Neural cell (in vitro differentiated cells): ENCODE measurements at regions not wholly inside any gene's neighbourhood (a gene's known extent, or its start where the extent isn't known, plus 50 kb on each side); places are given as distances from the start of the nearest gene placed in this dataset.

ENCODE experiments used
- H2AFZ ChIP-seq: fragments of 200-600, 300-800 bp; sonication (generic), shearing (Covaris generic); 2 replicates; pipeline ENCODE4 v1.6.0; 2014; ENCODE audit warnings: low read depth, mild to moderate bottlenecking, antibody characterized with exemption, low read length, moderate library complexity
- H3F3A ChIP-seq: fragments of 200-600 bp; shearing (Covaris generic); 2 replicates; pipeline ENCODE4 v1.6.1; 2016; ENCODE audit warnings: mild to moderate bottlenecking, moderate library complexity, mixed read lengths, antibody characterized with exemption, low read length; ENCODE audit not compliant: insufficient read depth, poor library complexity, severe bottlenecking
- H3K27ac ChIP-seq: fragments of 200-600, 300-800 bp; sonication (generic), shearing (Covaris generic); 2 replicates; pipeline ENCODE4 v1.5.1; 2014; ENCODE audit warnings: mild to moderate bottlenecking, low read length, moderate library complexity
- H3K27me3 ChIP-seq: fragments of 300-800, 200-600 bp; sonication (generic), shearing (Covaris generic); 2 replicates; pipeline ENCODE4 v1.6.0; 2014; ENCODE audit warnings: mild to moderate bottlenecking, low read depth, low read length, moderate library complexity; ENCODE audit not compliant: insufficient read depth
- H3K36me3 ChIP-seq: fragments of 300-800, 200-600 bp; sonication (generic), shearing (Covaris generic); 2 replicates; pipeline ENCODE4 v1.5.1; 2014; ENCODE audit warnings: mild to moderate bottlenecking, antibody characterized with exemption, low read length, moderate library complexity; ENCODE audit not compliant: insufficient read depth
- H3K4me2 ChIP-seq: fragments of 300-800, 200-600 bp; sonication (generic), shearing (Covaris generic); 2 replicates; pipeline ENCODE4 v1.6.0; 2014; ENCODE audit warnings: mild to moderate bottlenecking, low read length
- H3K4me3 ChIP-seq: fragments of 300-800, 200-600 bp; sonication (generic), shearing (Covaris generic); 2 replicates; pipeline ENCODE4 v1.5.1; 2014; ENCODE audit warnings: mild to moderate bottlenecking, low read length, moderate library complexity
- H3K79me2 ChIP-seq: fragments of 200-600 bp; shearing (Covaris generic); replicated peaks from 2 replicates; pipeline ENCODE4 v1.6.0; 2014; ENCODE audit warnings: mild to moderate bottlenecking, low read length, moderate library complexity; ENCODE audit not compliant: insufficient read depth
- H3K9ac ChIP-seq: fragments of 300-800, 200-600 bp; sonication (generic), shearing (Covaris generic); 2 replicates; pipeline ENCODE4 v1.6.1; 2016; ENCODE audit warnings: mild to moderate bottlenecking, low read length, mixed read lengths
- H3K9me2 ChIP-seq: fragments of 200-600 bp; shearing (Covaris generic); 2 replicates; pipeline ENCODE4 v1.6.1; 2016; ENCODE audit warnings: mild to moderate bottlenecking, low read length, mixed read lengths; ENCODE audit not compliant: insufficient read depth
- H3K9me3 ChIP-seq: fragments of 200-600, 300-800 bp; sonication (generic), shearing (Covaris generic); 2 replicates; pipeline ENCODE4 v1.6.1; 2016; ENCODE audit warnings: mild to moderate bottlenecking, mixed run types, low read length, moderate library complexity, mixed read lengths
- H4K20me1 ChIP-seq: fragments of 200-600 bp; shearing (Covaris generic); 2 replicates; pipeline ENCODE4 v1.6.1; 2016; ENCODE audit warnings: mild to moderate bottlenecking, mixed run types; ENCODE audit not compliant: insufficient read depth
- EP300 ChIP-seq: fragments of 450-650 bp; conservative IDR thresholded peaks from 2 replicates; pipeline ENCODE4 v1.6.1; 2014; ENCODE audit warnings: antibody characterized with exemption, mild to moderate bottlenecking, moderate library complexity; ENCODE audit not compliant: poor library complexity, severe bottlenecking
- EZH2 ChIP-seq: fragments of 200-600, 300-800 bp; shearing (Covaris generic), sonication (generic); IDR thresholded peaks from 2 replicates; pipeline ENCODE4 v1.6.1; 2014; ENCODE audit warnings: antibody characterized with exemption, low read length, borderline replicate concordance, mild to moderate bottlenecking; ENCODE audit not compliant: insufficient read depth, poor library complexity, severe bottlenecking
- MXI1 ChIP-seq: fragments of 450-650 bp; conservative IDR thresholded peaks from 2 replicates; pipeline ENCODE4 v1.6.1; 2014; ENCODE audit warnings: antibody characterized with exemption, mild to moderate bottlenecking; ENCODE audit not compliant: poor library complexity, severe bottlenecking
- POLR2AphosphoS5 ChIP-seq: IDR thresholded peaks from 2 replicates; pipeline ENCODE4 v1.6.1; 2012
- RAD21 ChIP-seq: fragments of 450-650 bp; conservative IDR thresholded peaks from 2 replicates; pipeline ENCODE4 v1.6.1; 2014; ENCODE audit warnings: antibody characterized with exemption, mild to moderate bottlenecking, moderate library complexity
- SMC3 ChIP-seq: fragments of 450-650 bp; conservative IDR thresholded peaks from 2 replicates; pipeline ENCODE4 v1.6.1; 2014; ENCODE audit warnings: antibody characterized with exemption, mild to moderate bottlenecking, moderate library complexity; ENCODE audit not compliant: poor library complexity
- TAF1 ChIP-seq: IDR thresholded peaks from 2 replicates; pipeline ENCODE4 v1.6.1; 2012; ENCODE audit warnings: low read depth
- TF ChIP-seq, protein P1 (sequence below): IDR thresholded peaks from 2 replicates; pipeline ENCODE4 v1.6.1; 2012; ENCODE audit warnings: borderline replicate concordance
- TF ChIP-seq, protein P2 (sequence below): fragments of 450-650 bp; IDR thresholded peaks from 2 replicates; pipeline ENCODE4 v1.5.1; 2014; ENCODE audit warnings: antibody characterized with exemption, mild to moderate bottlenecking, moderate library complexity; ENCODE audit not compliant: poor library complexity, severe bottlenecking

DNA sequence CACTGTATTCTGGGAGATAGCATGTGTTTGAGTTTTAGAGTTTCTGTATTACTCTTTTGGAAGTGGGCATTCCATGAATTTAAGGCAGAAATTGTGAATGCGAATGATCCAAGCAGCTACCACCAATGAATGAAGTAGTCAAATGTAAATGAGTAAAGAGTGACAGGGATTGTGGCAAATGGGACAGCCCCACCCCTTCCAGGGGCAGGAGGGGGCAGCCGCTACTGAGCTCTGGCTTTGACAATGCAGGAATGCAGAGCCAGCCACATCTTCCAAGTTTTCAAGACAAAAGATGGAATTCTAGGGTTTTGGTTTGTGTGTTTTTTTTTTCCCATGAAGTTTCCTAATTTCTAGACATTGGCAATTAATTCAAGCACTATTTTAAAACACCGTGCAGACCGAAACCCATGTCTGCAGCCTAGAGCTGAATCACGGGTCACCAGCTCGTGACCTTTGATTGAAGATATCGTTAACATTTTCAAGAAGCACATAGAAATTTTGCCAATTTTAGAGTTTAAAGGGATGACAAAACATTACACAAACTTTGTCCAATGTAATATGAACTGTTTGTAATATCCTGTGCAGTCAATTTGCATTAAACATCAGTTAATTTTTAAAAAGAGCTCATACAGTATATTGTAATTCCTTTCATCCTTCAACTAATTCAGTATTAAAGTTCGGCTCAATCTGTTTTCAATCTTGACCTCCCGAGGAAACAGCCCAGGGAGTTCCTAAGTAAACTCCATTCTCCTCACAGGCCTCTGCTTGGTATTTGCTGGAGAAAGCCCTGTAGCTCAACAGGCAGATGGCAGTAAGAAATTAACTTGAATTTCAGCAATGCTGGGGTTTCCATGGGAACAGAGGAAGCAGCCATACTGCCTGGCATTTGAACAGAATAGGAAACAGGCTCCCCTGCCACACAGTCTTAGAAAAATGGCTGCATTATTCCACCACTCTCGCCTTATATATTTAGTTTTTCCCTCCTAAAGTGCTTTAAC lies 83.4 kb downstream of the UCHL1 start:
- Histone ChIP-seq H3K4me3 (peak overlapping the region; percentile 17), H3K4me2 (peak overlapping the region; percentile 65), H3K27me3 (no peaks in the 10 kb centered on the region), H3K79me2 (no peaks in the 10 kb centered on the region), H2AFZ (no peak overlapping the region), H3K9me3 (no peaks in the 10 kb centered on the region), H4K20me1 (no peaks in the 10 kb centered on the region), H3K36me3 (no peaks in the 10 kb centered on the region), H3F3A (no peaks in the 10 kb centered on the region), H3K9me2 (no peaks in the 10 kb centered on the region), H3K27ac (no peak overlapping the region), H3K9ac (no peak overlapping the region)
- no peak for TF ChIP-seq TAF1
- no peak for TF ChIP-seq POLR2AphosphoS5
- TF ChIP-seq RAD21 = peak; percentile 77
- TF ChIP-seq, protein P1, sequence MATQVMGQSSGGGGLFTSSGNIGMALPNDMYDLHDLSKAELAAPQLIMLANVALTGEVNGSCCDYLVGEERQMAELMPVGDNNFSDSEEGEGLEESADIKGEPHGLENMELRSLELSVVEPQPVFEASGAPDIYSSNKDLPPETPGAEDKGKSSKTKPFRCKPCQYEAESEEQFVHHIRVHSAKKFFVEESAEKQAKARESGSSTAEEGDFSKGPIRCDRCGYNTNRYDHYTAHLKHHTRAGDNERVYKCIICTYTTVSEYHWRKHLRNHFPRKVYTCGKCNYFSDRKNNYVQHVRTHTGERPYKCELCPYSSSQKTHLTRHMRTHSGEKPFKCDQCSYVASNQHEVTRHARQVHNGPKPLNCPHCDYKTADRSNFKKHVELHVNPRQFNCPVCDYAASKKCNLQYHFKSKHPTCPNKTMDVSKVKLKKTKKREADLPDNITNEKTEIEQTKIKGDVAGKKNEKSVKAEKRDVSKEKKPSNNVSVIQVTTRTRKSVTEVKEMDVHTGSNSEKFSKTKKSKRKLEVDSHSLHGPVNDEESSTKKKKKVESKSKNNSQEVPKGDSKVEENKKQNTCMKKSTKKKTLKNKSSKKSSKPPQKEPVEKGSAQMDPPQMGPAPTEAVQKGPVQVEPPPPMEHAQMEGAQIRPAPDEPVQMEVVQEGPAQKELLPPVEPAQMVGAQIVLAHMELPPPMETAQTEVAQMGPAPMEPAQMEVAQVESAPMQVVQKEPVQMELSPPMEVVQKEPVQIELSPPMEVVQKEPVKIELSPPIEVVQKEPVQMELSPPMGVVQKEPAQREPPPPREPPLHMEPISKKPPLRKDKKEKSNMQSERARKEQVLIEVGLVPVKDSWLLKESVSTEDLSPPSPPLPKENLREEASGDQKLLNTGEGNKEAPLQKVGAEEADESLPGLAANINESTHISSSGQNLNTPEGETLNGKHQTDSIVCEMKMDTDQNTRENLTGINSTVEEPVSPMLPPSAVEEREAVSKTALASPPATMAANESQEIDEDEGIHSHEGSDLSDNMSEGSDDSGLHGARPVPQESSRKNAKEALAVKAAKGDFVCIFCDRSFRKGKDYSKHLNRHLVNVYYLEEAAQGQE = no peak
- TF ChIP-seq SMC3 = peak; percentile 83
- peak; percentile 47 for TF ChIP-seq MXI1
- TF ChIP-seq EP300 = peak; percentile 34
- TF ChIP-seq, protein P2, sequence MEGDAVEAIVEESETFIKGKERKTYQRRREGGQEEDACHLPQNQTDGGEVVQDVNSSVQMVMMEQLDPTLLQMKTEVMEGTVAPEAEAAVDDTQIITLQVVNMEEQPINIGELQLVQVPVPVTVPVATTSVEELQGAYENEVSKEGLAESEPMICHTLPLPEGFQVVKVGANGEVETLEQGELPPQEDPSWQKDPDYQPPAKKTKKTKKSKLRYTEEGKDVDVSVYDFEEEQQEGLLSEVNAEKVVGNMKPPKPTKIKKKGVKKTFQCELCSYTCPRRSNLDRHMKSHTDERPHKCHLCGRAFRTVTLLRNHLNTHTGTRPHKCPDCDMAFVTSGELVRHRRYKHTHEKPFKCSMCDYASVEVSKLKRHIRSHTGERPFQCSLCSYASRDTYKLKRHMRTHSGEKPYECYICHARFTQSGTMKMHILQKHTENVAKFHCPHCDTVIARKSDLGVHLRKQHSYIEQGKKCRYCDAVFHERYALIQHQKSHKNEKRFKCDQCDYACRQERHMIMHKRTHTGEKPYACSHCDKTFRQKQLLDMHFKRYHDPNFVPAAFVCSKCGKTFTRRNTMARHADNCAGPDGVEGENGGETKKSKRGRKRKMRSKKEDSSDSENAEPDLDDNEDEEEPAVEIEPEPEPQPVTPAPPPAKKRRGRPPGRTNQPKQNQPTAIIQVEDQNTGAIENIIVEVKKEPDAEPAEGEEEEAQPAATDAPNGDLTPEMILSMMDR = peak; percentile 69
- TF ChIP-seq EZH2 = no peak

DNA sequence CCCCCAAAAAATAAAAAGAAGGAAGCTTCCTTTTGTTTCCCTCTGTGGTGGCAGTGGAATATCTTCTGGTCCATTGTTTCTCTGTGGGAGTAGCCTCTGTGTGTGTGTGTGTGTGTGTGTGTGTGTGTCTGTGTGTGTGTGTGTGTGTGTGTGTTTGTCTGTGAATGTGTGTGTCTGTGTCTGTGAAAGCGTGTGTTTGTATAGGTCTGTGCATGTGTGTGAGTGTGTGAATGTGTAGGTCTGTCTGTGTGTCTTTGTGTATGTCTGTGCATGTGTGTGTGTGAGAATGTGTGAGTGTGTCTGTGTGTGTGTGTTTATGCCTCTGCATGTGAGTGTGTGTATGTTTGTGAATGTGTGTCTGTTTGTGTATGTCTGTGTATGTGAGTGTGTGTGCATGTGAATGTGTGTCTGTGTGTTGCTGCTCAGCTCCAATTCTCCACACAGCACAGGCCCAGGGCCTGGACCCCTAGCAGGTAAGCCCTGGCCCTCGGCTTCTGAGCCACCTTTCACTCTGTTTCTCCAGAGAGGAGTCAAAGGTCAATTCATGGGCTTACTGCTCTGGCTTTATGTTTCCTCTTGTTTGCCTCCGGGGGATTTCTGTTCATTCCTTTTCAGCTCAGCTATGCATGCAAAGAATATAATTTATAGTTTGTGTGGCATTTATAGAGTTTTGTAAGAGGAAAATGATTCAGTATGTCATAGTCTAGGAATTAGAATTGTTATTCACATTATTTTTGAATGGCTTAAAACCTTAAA lies 89.8 kb downstream of the UCHL1 start:
- Histone ChIP-seq H3K79me2 (no peaks in the 10 kb centered on the region), H3K27me3 (no peaks in the 10 kb centered on the region), H3K36me3 (no peaks in the 10 kb centered on the region), H4K20me1 (no peaks in the 10 kb centered on the region), H3K9me3 (no peaks in the 10 kb centered on the region), H2AFZ (no peak overlapping the region), H3K9me2 (no peaks in the 10 kb centered on the region), H3K4me2 (no peak overlapping the region), H3K27ac (no peak overlapping the region), H3K9ac (no peak overlapping the region), H3K4me3 (no peak overlapping the region), H3F3A (no peaks in the 10 kb centered on the region)
- TF ChIP-seq, protein P1 = no peak
- TF ChIP-seq, protein P2 = no peak
- TF ChIP-seq POLR2AphosphoS5 (no peak), EP300 (no peak), MXI1 (no peak), RAD21 (no peak), SMC3 (no peak), TAF1 (no peak), EZH2 (no peak)
